Stomach (tissue), 8 donors: ENCODE measurements at regions not wholly inside any gene's neighbourhood (a gene's known extent, or its start where the extent isn't known, plus 50 kb on each side); places are given as distances from the start of the nearest gene placed in this dataset.

Source experiments
- DNase-seq, 2 donors: peaks; one replicate each; pipeline versions ENCODE4 v3.0.0 to v3.0.0-alpha.2; 2013 to 2019
- H3K27ac ChIP-seq, 5 donors: fragments of 200-600 bp in 4 of 5; sonication (generic) in 4 of 5; one replicate each; pipeline ENCODE4 v1.5.1; 2013 to 2019; ENCODE audit warnings: mild to moderate bottlenecking in 1 of 5, moderate library complexity in 1 of 5
- H3K27me3 ChIP-seq, 3 donors: fragments of 200-600 bp; sonication (generic); one replicate each; pipeline ENCODE4 v1.5.1; 2017 to 2019; ENCODE audit warnings: mixed run types in 1 of 3
- H3K36me3 ChIP-seq, 4 donors: fragments of 200-600 bp; sonication (generic); 1 replicate in 3 of 4; 2 replicates in 1 of 4; pipeline ENCODE4 v1.5.1; 2016 to 2019
- H3K4me1 ChIP-seq, 4 donors: fragments of 200-600 bp; sonication (generic); one replicate each; pipeline ENCODE4 v1.5.1; 2016 to 2019
- H3K4me3 ChIP-seq, 4 donors: fragments of 200-600 bp; sonication (generic) in 3 of 4; one replicate each; pipeline ENCODE4 v1.5.1; 2016 to 2019; ENCODE audit warnings: mild to moderate bottlenecking in 1 of 4
- H3K9me3 ChIP-seq, 4 donors: fragments of 200-600 bp; sonication (generic); one replicate each; pipeline ENCODE4 v1.5.1; 2016 to 2019
- CTCF ChIP-seq, 7 experiments: fragments of 450-650 bp in 4 of 7; fragments of 200-600 bp in 3 of 7; sonication (generic) in 3 of 7; IDR thresholded peaks; one replicate each; pipeline ENCODE4 v1.5.1; 2016 to 2019; ENCODE audit warnings: antibody characterized with exemption in 7 of 7, control low read depth in 2 of 7, mild to moderate bottlenecking in 1 of 7
- EP300 ChIP-seq: sonication (generic); formaldehyde crosslinking; IDR thresholded peaks from one replicate; pipeline ENCODE4 v1.6.1; 2017; ENCODE audit warnings: antibody characterized with exemption
- POLR2A ChIP-seq, 4 donors: fragments of 450-650 bp; IDR thresholded peaks; one replicate each; pipeline ENCODE4 v1.6.1; 2016; ENCODE audit warnings: antibody characterized with exemption in 4 of 4, control low read depth in 2 of 4, mild to moderate bottlenecking in 1 of 4, moderate library complexity in 1 of 4
- POLR2AphosphoS5 ChIP-seq, 3 donors: sonication (generic); formaldehyde crosslinking; IDR thresholded peaks; one replicate each; pipeline ENCODE4 v1.6.1; 2016; ENCODE audit warnings: antibody characterized with exemption in 3 of 3
- WGBS, 5 donors: extraction: QIAGEN DNeasy Blood & Tissue Kit in 3 of 5; methylation state at CpG; one replicate each; pipeline versions ENCODE4 v1.1.5 to v1.1.7; 2013 to 2018; 5-methylcytosine and 5-hydroxymethylcytosine counted together
- intact Hi-C: fragments of 100-400 bp; cut with DNase I; formaldehyde crosslinking; loops from one replicate; pipeline ENCODE4 v1.15.1; 2023; ENCODE audit warnings: low total_unique reads
- donor health status: healthy with polysubstance abuse.
- donor health status: Bipolar disorder and iron deficiency.
- donor health status: healthy.

- no peak for DNase-seq
- Histone ChIP-seq H3K9me3 (peaks cover 0 to 9% (median 4%) of the 10 kb centered on the region in 4 donors), H3K4me1 (peaks cover 0 to 3% (median 0%) of the 10 kb centered on the region in 4 donors), H3K36me3 (no peaks in the 10 kb centered on the region), H3K27me3 (no peaks in the 10 kb centered on the region), H3K4me3 (no peak overlapping the region), H3K27ac (no peak overlapping the region)
- no peak for TF ChIP-seq POLR2A (IDR thresholded peaks at IDR 0.05)
- TF ChIP-seq EP300: no peak
- no peak for TF ChIP-seq POLR2AphosphoS5 (IDR thresholded peaks at IDR 0.05)
- no peak for TF ChIP-seq CTCF (IDR thresholded peaks at IDR 0.05)
- intact Hi-C loops: no loop called here
Observed at GRCh38 chrX:5054852-5055251, 1173.8 kb downstream of the NLGN4X start.

GRCh38 chrX:5051831-5052491, 1176.7 kb downstream of the NLGN4X start:
- intact Hi-C loops: no loop called here
- WGBS, 5 donors: 7 to 24% (median 15%) methylated on average over 5 of the region's 5 CpGs
- Histone ChIP-seq H3K4me3 (no peak overlapping the region), H3K36me3 (no peaks in the 10 kb centered on the region), H3K4me1 (peaks cover 0 to 3% (median 0%) of the 10 kb centered on the region in 4 donors), H3K9me3 (peaks cover 0 to 9% (median 4%) of the 10 kb centered on the region in 4 donors), H3K27me3 (no peaks in the 10 kb centered on the region), H3K27ac (peak overlapping the region in 1 of 5 donors; percentile 35)
- DNase-seq: peak in 1 of 2 donors; percentile 59
- TF ChIP-seq POLR2A (IDR thresholded peaks at IDR 0.05): no peak
- TF ChIP-seq CTCF (IDR thresholded peaks at IDR 0.05): no peak
- no peak for TF ChIP-seq EP300
- no peak for TF ChIP-seq POLR2AphosphoS5 (IDR thresholded peaks at IDR 0.05)

GRCh38 chrX:5042563-5042962, 1186.1 kb downstream of the NLGN4X start:
- H3K27ac ChIP-seq: no peak overlapping the region
- H3K9me3 ChIP-seq: peaks cover 0 to 4% (median 0%) of the 10 kb centered on the region in 4 donors
- intact Hi-C loops: no loop called here
- H3K27me3 ChIP-seq: no peaks in the 10 kb centered on the region
- H3K4me3 ChIP-seq: no peak overlapping the region
- H3K4me1 ChIP-seq: no peaks in the 10 kb centered on the region
- 88 to 99% (median 89%) methylated on average over 3 of the region's 3 CpGs for WGBS, 5 donors
- TF ChIP-seq CTCF (IDR thresholded peaks at IDR 0.05): no peak
- DNase-seq: no peak
- H3K36me3 ChIP-seq: no peaks in the 10 kb centered on the region

GRCh38 chrX:5031792-5032191, 1196.9 kb downstream of the NLGN4X start:
- 85 to 96% (median 94%) methylated on average over 7 of the region's 7 CpGs for WGBS, 5 donors
- peaks cover 0 to 2% (median 0%) of the 10 kb centered on the region in 4 donors for H3K9me3 ChIP-seq
- intact Hi-C loops: no loop called here
- no peaks in the 10 kb centered on the region for H3K4me1 ChIP-seq
- TF ChIP-seq POLR2A (IDR thresholded peaks at IDR 0.05): no peak
- no peak for TF ChIP-seq CTCF (IDR thresholded peaks at IDR 0.05)
- TF ChIP-seq POLR2AphosphoS5 (IDR thresholded peaks at IDR 0.05): no peak
- no peak for TF ChIP-seq EP300
- DNase-seq: no peak
- no peak overlapping the region for H3K4me3 ChIP-seq
- no peak overlapping the region for H3K27ac ChIP-seq
- H3K36me3 ChIP-seq: no peaks in the 10 kb centered on the region
- H3K27me3 ChIP-seq: no peaks in the 10 kb centered on the region
